Activated CD4-positive, alpha-beta T cell treated with anti-CD3 and anti-CD28 coated beads, Interleukin-2, amount 50 U/mL, for 24 hours (primary cell): ENCODE measurements at regions not wholly inside any gene's neighbourhood (a gene's known extent, or its start where the extent isn't known, plus 50 kb on each side); places are given as distances from the start of the nearest gene placed in this dataset.
"Not testable (repeated sequence)": the region's sequence is repeated elsewhere in the genome, so short reads cannot be mapped to it uniquely, and the experiment has no call there.

Source experiments
- DNase-seq, 2 donors: peaks; one replicate each; pipeline ENCODE4 v3.0.0-alpha.2; 2020; ENCODE audit warnings: low read depth in 1 of 2, low spot score in 1 of 2

GRCh38 chr5:82959466-82959865 is 117.7 kb downstream of the TMEM167A start:
- DNase-seq = no peak

GRCh38 chr5:82956600-82956999 is 120.6 kb downstream of the TMEM167A start:
- no peak for DNase-seq

GRCh38 chr5:82952326-82952725 is 124.9 kb downstream of the TMEM167A start:
- DNase-seq = no peak

- DNase-seq = not testable (repeated sequence)
These were observed 132.9 kb downstream of the TMEM167A start for GRCh38 chr5:82944267-82944666.

GRCh38 chr5:82942083-82942881 is 134.9 kb downstream of the TMEM167A start:
- DNase-seq = no peak

- no peak for DNase-seq
These were observed 138.1 kb downstream of the TMEM167A start for GRCh38 chr5:82938901-82939725.

- DNase-seq = not testable (repeated sequence)
These were observed 144.5 kb downstream of the TMEM167A start for GRCh38 chr5:82932473-82933220.

- DNase-seq = no peak
These were observed 146.1 kb downstream of the TMEM167A start for GRCh38 chr5:82931110-82931509.

GRCh38 chr5:82925061-82925411 is 152.2 kb downstream of the TMEM167A start:
- DNase-seq = no peak

GRCh38 chr5:82924226-82925060 is 152.8 kb downstream of the TMEM167A start:
- DNase-seq = no peak

GRCh38 chr5:82922086-82922734 is 155.0 kb downstream of the TMEM167A start:
- no peak for DNase-seq

GRCh38 chr5:82918311-82919031 is 158.7 kb downstream of the TMEM167A start:
- DNase-seq = no peak

GRCh38 chr5:82917584-82917983 is 159.6 kb downstream of the TMEM167A start:
- no peak for DNase-seq

GRCh38 chr5:82913971-82914370 is 163.2 kb downstream of the TMEM167A start:
- no peak for DNase-seq

GRCh38 chr5:82912462-82912861 is 164.7 kb downstream of the TMEM167A start:
- DNase-seq = no peak

GRCh38 chr5:82911910-82912309 is 165.3 kb downstream of the TMEM167A start:
- DNase-seq = no peak

GRCh38 chr5:82910905-82911304 is 166.3 kb downstream of the TMEM167A start:
- no peak for DNase-seq

GRCh38 chr5:82910491-82910890 is 166.7 kb downstream of the TMEM167A start:
- DNase-seq = no peak

GRCh38 chr5:82909771-82910170 is 167.4 kb downstream of the TMEM167A start:
- DNase-seq = no peak

GRCh38 chr5:82905986-82906385 is 171.2 kb downstream of the TMEM167A start:
- DNase-seq = no peak
